ENCODE measurements at regions not wholly inside any gene's neighbourhood (a gene's known extent, or its start where the extent isn't known, plus 50 kb on each side); places are given as distances from the start of the nearest gene placed in this dataset.

DNA sequence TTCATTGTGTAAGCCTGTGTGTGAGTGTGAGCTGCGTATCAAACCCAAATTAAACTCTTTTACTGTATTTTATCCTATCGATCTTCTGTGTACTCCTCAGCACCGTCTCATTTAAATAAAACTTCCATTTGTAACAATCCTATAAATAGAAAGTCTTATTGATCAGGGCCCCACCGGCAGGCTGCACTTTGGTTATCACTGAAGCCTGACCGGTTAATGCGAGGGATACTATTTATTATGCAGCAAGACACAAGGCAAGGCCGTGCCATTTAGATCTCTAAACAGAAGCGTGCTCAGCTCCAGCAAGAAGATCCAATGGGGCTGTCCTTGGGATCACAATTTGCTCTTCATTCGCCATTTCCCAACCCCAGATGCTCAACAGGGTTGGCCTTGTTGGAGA, 252.6 kb upstream of the TSHZ3 start:
- no peak for TF ChIP-seq CTCF (IDR thresholded peaks at IDR 0.05; ENCODE audit: insufficient read depth, low read depth, low read length)
- no peak for TF ChIP-seq EZH2 (IDR thresholded peaks at IDR 0.05; ENCODE audit: insufficient read depth, low read length)
- Mint-ChIP-seq H3K4me1 (ENCODE audit: low read depth, unreplicated experiment) (no peaks in the 10 kb centered on the region), H3K4me3 (ENCODE audit: unreplicated experiment) (no peak overlapping the region), H3K9me3 (ENCODE audit: unreplicated experiment) (peaks cover 5% of the 10 kb centered on the region), H3K36me3 (ENCODE audit: low read depth, unreplicated experiment) (no peaks in the 10 kb centered on the region), H3K27ac (ENCODE audit: unreplicated experiment) (no peak overlapping the region), H3K27me3 (ENCODE audit: low read depth, unreplicated experiment) (peaks cover 70% of the 10 kb centered on the region)
- Histone ChIP-seq H3K4me1 (ENCODE audit: insufficient read depth, low read length) (no peaks in the 10 kb centered on the region), H4K20me1 (ENCODE audit: insufficient read depth, low read length) (no peaks in the 10 kb centered on the region), H3K9me3 (ENCODE audit: insufficient read depth, low read depth, low read length) (no peaks in the 10 kb centered on the region), H3K4me2 (ENCODE audit: low read length) (no peak overlapping the region), H3K4me3 (ENCODE audit: insufficient read depth, low read depth, low read length) (no peak overlapping the region), H2AFZ (ENCODE audit: low read depth, low read length) (no peak overlapping the region), H3K79me2 (ENCODE audit: insufficient read depth, low read length) (no peaks in the 10 kb centered on the region), H3K27ac (ENCODE audit: low read depth, low read length) (no peak overlapping the region), H3K27me3 (ENCODE audit: insufficient read depth, low read length) (no peaks in the 10 kb centered on the region), H3K36me3 (ENCODE audit: insufficient read depth, low read length) (no peaks in the 10 kb centered on the region), H3K9ac (ENCODE audit: low read length) (no peak overlapping the region)
- no peak for FAIRE-seq
- no peak for DNase-seq (ENCODE audit: low read depth)

GRCh38 chr19:31602548-31602947, 253.3 kb upstream of the TSHZ3 start:
- Histone ChIP-seq H3K9me3 (ENCODE audit: insufficient read depth, low read depth, low read length) (no peaks in the 10 kb centered on the region), H3K4me3 (ENCODE audit: insufficient read depth, low read depth, low read length) (no peak overlapping the region), H3K9ac (ENCODE audit: low read length) (no peak overlapping the region), H3K27ac (ENCODE audit: low read depth, low read length) (no peak overlapping the region), H3K79me2 (ENCODE audit: insufficient read depth, low read length) (no peaks in the 10 kb centered on the region), H3K4me2 (ENCODE audit: low read length) (no peak overlapping the region), H3K36me3 (ENCODE audit: insufficient read depth, low read length) (no peaks in the 10 kb centered on the region), H4K20me1 (ENCODE audit: insufficient read depth, low read length) (no peaks in the 10 kb centered on the region), H2AFZ (ENCODE audit: low read depth, low read length) (no peak overlapping the region), H3K4me1 (ENCODE audit: insufficient read depth, low read length) (no peaks in the 10 kb centered on the region), H3K27me3 (ENCODE audit: insufficient read depth, low read length) (no peaks in the 10 kb centered on the region)
- peak; percentile 33 for DNase-seq (ENCODE audit: low read depth)
- Mint-ChIP-seq H3K27ac (ENCODE audit: unreplicated experiment) (no peak overlapping the region), H3K4me1 (ENCODE audit: low read depth, unreplicated experiment) (no peaks in the 10 kb centered on the region), H3K4me3 (ENCODE audit: unreplicated experiment) (no peak overlapping the region), H3K36me3 (ENCODE audit: low read depth, unreplicated experiment) (no peaks in the 10 kb centered on the region), H3K27me3 (ENCODE audit: low read depth, unreplicated experiment) (peaks cover 73% of the 10 kb centered on the region), H3K9me3 (ENCODE audit: unreplicated experiment) (peaks cover 7% of the 10 kb centered on the region)
- no peak for TF ChIP-seq EZH2 (IDR thresholded peaks at IDR 0.05; ENCODE audit: insufficient read depth, low read length)
- TF ChIP-seq CTCF (IDR thresholded peaks at IDR 0.05; ENCODE audit: insufficient read depth, low read depth, low read length), result no peak
- FAIRE-seq, result no peak

DNA sequence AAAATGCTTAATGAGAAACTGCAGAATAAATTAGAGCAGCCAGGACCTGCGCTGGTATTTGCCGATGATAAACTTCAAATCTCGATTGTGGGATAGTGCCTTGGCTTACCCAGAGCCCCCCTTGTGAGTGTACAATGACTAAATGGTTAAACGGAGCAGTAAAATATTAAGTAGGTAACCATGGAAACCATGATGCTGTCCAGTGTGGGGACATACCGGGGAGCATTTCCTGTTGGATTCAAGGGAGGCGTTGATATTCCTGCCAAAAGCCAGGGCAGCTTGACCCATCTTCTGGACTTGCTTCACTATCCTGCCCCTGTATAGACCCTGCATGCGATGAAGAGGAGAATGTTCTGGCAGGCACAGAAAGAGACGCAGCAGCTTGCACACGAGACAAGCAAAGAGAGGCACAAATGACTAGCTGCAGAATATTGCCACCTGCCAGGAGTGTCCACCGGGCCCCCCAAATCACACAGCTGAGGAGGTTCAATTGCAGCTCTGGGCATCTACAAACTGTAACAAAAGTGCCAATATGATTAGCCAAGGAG, 255.3 kb upstream of the TSHZ3 start:
- Histone ChIP-seq H4K20me1 (ENCODE audit: insufficient read depth, low read length) (no peaks in the 10 kb centered on the region), H2AFZ (ENCODE audit: low read depth, low read length) (no peak overlapping the region), H3K4me3 (ENCODE audit: insufficient read depth, low read depth, low read length) (no peak overlapping the region), H3K9me3 (ENCODE audit: insufficient read depth, low read depth, low read length) (no peaks in the 10 kb centered on the region), H3K27ac (ENCODE audit: low read depth, low read length) (no peak overlapping the region), H3K9ac (ENCODE audit: low read length) (no peak overlapping the region), H3K79me2 (ENCODE audit: insufficient read depth, low read length) (no peaks in the 10 kb centered on the region), H3K36me3 (ENCODE audit: insufficient read depth, low read length) (no peaks in the 10 kb centered on the region), H3K4me1 (ENCODE audit: insufficient read depth, low read length) (no peaks in the 10 kb centered on the region), H3K27me3 (ENCODE audit: insufficient read depth, low read length) (peaks cover 3% of the 10 kb centered on the region), H3K4me2 (ENCODE audit: low read length) (no peak overlapping the region)
- Mint-ChIP-seq H3K9me3 (ENCODE audit: unreplicated experiment) (peaks cover 9% of the 10 kb centered on the region), H3K36me3 (ENCODE audit: low read depth, unreplicated experiment) (no peaks in the 10 kb centered on the region), H3K27me3 (ENCODE audit: low read depth, unreplicated experiment) (peaks cover 81% of the 10 kb centered on the region), H3K4me3 (ENCODE audit: unreplicated experiment) (no peak overlapping the region), H3K4me1 (ENCODE audit: low read depth, unreplicated experiment) (no peaks in the 10 kb centered on the region), H3K27ac (ENCODE audit: unreplicated experiment) (no peak overlapping the region)
- DNase-seq (ENCODE audit: low read depth), result no peak
- FAIRE-seq, result no peak
- TF ChIP-seq CTCF (IDR thresholded peaks at IDR 0.05; ENCODE audit: insufficient read depth, low read depth, low read length) (no peak), EZH2 (IDR thresholded peaks at IDR 0.05; ENCODE audit: insufficient read depth, low read length) (no peak)

Data from astrocyte (in vitro differentiated cells and primary cell).